G401.6 (cell line): ENCODE measurements at regions not wholly inside any gene's neighbourhood (a gene's known extent, or its start where the extent isn't known, plus 50 kb on each side); places are given as distances from the start of the nearest gene placed in this dataset.
"Not testable (repeated sequence)": the region's sequence is repeated elsewhere in the genome, so short reads cannot be mapped to it uniquely, and the experiment has no call there.

Experiments used
- FAIRE-seq: peaks from 2 replicates; lab custom pipeline; 2012; peaks lifted over from hg19 to GRCh38; lab: Jason Lieb, UNC

- FAIRE-seq, result not testable (repeated sequence)
These were observed 435.2 kb downstream of the ZNF479 start for GRCh38 chr7:56697058-56697457.

GRCh38 chr7:56686276-56686859 is 445.9 kb downstream of the ZNF479 start:
- no peak for FAIRE-seq

- no peak for FAIRE-seq
These were observed 493.0 kb downstream of the ZNF479 start for GRCh38 chr7:56639173-56639746.

GRCh38 chr7:56609852-56610355 is 493.7 kb upstream of the NUPR2 start:
- FAIRE-seq, result no peak

- no peak for FAIRE-seq
These were observed 488.9 kb upstream of the NUPR2 start for GRCh38 chr7:56605146-56605545.

- no peak for FAIRE-seq
These were observed 462.4 kb upstream of the NUPR2 start for GRCh38 chr7:56578612-56579011.

GRCh38 chr7:56570968-56571367 is 454.8 kb upstream of the NUPR2 start:
- peak; percentile 19 for FAIRE-seq

- FAIRE-seq, result no peak
These were observed 422.6 kb upstream of the NUPR2 start for GRCh38 chr7:56538541-56539429.

- FAIRE-seq, result no peak
These were observed 421.7 kb upstream of the NUPR2 start for GRCh38 chr7:56537952-56538351.

- no peak for FAIRE-seq
These were observed 421.3 kb upstream of the NUPR2 start for GRCh38 chr7:56537477-56537876.

GRCh38 chr7:56495165-56495564 is 378.9 kb upstream of the NUPR2 start:
- no peak for FAIRE-seq

- no peak for FAIRE-seq
These were observed 377.7 kb upstream of the NUPR2 start for GRCh38 chr7:56493704-56494450.

GRCh38 chr7:56493196-56493595 is 377.0 kb upstream of the NUPR2 start:
- FAIRE-seq, result no peak

GRCh38 chr7:56491636-56492425 is 375.6 kb upstream of the NUPR2 start:
- no peak for FAIRE-seq

GRCh38 chr7:56483861-56484550 is 367.8 kb upstream of the NUPR2 start:
- no peak for FAIRE-seq

GRCh38 chr7:56483153-56483552 is 366.9 kb upstream of the NUPR2 start:
- no peak for FAIRE-seq

- FAIRE-seq, result no peak
These were observed 363.5 kb upstream of the NUPR2 start for GRCh38 chr7:56479748-56480147.

GRCh38 chr7:56479136-56479535 is 362.9 kb upstream of the NUPR2 start:
- FAIRE-seq, result no peak

GRCh38 chr7:56474271-56474670 is 358.1 kb upstream of the NUPR2 start:
- FAIRE-seq, result no peak

GRCh38 chr7:56471811-56472210 is 355.6 kb upstream of the NUPR2 start:
- FAIRE-seq, result no peak
